Right kidney (tissue), 1 donor: ENCODE measurements at regions not wholly inside any gene's neighbourhood (a gene's known extent, or its start where the extent isn't known, plus 50 kb on each side); places are given as distances from the start of the nearest gene placed in this dataset.

Experiments
- DNase-seq: peaks from one replicate; pipeline ENCODE4 v3.0.0-alpha.2; 2016

DNA sequence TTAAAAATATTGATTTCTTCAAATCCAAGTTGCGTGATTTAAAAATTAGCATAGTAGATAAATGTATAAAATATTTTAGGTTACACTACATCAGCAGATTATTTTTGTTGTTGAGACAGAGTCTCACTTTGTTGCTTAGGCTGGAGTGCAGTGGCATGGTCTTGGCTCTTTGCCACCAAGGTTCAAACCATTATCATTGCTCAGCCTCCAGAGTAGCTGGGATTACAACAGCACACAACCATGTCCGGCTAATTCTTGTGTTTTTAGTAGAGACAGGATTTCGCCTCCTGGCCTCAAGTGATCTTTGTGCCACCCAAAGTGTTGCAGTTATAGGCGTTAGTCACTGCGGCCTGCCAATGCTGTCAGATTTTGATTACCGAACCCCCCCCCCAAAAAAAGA is 1390.5 kb upstream of the TENM3 start:
- no peak for DNase-seq

DNA sequence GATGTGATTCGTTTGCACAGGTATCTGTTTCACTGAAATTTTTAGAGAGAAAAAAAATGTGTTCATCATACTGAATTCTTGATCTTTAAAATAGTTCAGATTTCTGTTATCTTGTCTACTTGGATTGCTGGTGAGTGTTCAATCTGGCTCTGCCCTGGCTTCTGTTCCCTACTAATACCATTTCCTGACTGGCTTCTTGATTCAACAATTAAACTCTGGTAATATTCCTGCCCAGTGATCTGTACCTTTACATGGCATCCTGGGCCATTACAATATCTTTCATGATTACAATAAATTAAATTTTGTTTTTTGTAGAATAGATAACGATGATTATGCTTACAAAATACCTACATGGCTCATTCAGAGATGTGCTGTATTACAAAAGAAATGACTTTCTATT is 1388.0 kb upstream of the TENM3 start:
- no peak for DNase-seq

DNA sequence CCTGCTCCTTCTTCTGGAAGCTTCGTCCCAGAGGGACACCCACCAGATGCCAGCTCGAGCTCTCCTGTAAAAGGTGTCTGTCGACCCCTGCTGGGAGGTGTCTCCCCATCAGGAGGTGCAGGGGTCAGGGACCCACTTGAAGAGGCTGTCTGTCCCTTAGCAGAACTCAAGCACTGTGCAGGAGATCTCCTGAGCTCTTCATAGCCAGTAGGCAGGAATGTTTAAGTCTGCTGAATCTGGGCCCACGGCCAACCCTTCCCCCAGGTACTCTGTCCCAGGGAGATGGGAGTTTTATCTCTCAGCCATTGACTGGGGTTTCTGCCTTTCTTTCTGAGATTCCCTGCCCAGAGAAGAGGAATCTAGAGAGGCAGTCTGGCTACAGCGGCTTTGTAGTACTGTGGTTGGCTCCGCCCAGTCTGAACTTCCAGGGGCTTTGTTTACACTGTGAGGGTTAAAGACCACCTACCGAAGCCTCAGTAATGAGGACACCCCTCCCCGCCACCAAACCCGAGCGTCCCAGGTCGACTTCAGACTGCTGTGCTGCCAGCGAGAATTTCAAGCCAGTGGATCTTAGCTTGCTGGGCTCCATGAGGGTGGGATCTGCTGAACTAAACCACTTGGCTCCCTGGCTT is 1383.0 kb upstream of the TENM3 start:
- no peak for DNase-seq

DNA sequence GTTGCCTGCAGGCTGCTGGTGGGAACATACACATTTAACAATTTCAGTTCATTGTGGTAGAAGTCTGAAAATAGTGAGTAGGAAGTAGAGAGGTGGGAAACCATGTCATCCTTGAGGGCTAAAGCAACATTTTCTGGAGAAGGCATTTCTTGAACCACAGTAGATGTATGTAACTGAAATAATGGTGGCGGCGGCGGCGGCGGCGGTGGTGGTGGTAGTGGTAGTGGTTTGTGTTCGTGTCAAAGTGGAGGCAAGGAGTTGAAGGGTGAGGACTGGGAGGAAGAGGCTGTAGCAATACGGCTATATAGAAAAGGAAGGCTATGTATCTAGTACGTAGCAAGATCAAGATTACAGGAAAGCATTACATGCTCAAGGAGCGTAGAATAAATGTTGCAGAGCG is 1381.6 kb upstream of the TENM3 start:
- no peak for DNase-seq

DNA sequence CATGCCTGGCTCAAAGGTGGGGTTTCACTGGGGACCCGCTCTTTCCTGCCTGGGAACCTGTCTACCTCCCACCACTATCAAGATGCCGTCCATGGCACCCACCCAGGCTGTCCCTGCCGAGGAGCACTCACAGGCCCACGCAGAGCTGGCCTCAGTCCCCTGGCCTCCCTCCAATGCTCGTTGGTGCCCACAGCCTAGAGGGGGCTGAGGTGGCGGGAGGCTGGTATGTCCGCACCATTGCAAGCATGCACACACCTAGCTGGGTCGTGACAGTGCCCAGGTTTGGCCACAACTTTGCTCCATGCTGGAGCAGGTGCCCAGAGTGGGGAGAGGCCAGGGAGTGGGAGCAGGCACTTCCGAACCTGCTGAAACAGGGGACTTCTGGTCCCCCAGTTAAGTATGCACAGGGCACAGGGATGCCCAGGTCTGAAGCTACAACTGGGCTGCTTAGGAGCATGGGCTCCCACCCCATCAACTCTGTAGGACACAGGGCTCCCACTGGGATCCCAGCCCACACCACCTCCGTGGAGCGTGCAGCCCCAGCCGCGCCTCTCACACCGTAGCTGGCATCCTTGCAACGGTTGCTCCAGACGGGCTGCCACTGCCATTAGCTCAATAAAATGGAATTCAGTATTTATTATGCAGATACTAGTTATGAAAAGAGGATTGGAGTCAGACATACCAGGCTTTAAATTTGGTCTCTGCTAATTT is 1376.1 kb upstream of the TENM3 start:
- no peak for DNase-seq

DNA sequence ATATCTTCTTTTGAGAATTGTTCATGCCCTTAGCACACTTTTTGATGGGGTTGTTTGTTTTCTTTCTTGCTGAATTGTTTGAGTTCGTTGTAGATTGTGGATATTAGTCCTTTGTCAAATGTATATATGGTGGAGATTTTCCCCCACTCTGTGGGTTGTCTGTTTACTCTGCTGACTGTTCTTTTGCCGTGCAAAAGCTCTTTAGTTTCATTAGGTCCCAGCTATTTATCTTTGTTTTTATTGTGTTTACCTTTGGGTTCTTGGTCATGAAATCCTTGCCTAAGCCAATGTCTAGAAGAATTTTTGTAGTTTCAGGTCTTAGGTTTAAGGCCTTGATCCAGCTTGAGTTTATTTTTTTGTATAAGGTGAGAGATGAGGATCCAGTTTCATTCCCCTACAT is 1372.6 kb upstream of the TENM3 start:
- no peak for DNase-seq

DNA sequence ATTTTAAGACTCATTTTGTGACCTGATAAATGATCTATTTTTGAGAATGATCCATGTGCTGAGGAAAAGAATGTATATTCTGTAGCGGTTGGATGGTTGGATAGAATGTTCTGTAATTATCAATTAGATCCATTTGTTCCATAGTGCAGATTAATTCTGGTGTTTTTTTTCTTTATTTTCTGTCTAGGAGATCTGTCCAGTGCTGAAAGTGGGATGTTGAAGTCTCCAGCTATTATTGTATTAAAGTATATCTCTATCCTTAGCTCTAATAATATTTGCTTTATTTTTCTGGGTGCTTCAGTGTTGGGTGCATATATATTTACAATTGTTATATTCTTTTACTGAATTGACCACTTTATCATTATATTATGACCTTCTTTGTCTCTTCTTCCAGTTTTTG is 1344.9 kb upstream of the TENM3 start:
- DNase-seq: no peak

DNA sequence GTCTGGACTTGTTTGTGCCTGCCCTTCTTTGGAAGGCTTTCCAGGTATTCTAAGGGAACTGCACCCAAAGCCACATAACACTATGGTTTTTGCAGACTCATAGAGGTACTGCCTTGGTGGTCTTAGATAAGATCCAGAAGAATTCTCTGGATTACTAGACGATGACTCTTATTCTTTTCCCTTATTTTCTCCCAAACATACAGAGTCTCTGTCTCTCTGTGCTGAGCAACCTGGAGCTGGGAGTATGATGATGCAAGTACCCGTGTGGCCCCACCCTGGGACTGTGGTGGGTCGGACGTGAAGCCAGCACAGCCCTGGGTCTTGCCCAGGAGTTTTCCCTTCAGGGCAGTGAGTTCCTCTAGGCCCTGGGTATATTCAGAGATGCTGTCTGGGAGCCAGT is 1342.4 kb upstream of the TENM3 start:
- no peak for DNase-seq

DNA sequence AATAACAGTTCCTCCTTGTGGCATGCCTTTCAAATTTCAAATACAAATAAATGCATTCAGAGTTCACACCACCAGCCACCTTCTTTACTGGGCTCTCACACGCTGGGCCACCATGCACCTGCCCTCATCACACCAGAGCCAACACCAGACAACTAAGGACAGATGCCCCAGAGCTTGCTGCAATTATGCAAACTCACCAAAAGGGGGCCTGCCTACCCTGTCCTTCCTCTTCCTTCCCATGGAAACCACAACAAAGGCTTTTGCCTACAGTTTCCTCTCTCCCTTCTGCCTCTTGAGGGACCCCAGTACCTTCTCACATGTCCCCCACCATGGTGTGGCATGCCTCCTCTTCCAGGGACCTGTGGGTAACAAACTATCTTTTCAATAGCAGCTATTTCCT is 1333.9 kb upstream of the TENM3 start:
- DNase-seq: no peak

DNA sequence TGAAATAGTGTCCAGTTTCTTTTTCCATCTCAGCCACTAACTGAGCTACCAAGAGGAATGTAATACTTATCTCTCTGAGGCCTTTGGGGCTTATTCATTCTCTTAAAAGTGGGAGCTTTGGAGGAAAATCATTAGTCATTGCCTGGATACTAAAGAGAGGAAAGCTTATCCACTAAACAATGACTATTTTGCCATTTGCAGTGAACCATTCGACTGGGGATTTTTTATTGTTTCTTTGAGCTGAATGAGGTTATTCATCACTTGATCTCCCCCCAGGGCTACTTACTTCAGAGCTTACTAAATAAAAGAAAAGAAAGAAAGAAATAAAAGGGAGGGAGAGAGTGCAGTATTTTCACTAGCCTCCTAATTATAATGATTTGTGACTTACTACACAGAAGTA is 1329.5 kb upstream of the TENM3 start:
- no peak for DNase-seq

DNA sequence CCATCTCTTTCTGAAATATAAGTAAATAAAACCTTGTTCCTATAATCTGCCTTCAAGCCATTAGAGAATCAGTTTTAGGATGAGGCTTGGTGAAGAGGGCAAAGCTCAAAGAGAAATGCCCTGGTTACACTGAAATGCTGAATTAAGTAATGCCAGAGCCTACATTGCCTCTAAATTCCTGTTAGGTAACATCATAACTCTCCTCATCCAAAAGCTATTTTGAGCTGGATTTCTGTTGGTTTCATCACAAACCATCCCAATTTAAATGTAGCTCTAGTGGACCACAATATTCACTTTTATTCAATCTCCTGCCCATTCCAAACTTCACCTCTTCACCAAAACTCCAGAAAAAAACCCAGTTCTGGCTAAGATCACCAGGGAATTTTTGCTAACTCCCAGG is 1319.7 kb upstream of the TENM3 start:
- DNase-seq: no peak

DNA sequence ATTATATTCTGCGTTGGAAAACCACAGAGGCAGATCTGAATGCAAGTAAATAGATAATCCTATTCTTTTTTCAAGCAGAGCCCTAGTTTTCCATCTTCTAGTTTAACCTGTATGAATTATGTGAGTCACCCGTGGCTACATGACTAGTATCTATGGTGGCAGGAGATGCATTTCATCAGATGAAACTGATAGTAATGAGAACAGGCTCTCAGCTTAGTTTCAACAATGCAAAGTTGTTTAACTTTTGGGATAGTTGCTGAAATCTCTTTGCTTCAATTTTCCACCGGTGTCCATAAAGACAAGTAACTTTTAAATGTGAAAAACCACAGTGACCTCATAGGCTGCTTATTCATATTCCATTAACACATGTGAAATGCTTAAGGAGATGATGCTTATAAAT is 1317.4 kb upstream of the TENM3 start:
- no peak for DNase-seq

DNA sequence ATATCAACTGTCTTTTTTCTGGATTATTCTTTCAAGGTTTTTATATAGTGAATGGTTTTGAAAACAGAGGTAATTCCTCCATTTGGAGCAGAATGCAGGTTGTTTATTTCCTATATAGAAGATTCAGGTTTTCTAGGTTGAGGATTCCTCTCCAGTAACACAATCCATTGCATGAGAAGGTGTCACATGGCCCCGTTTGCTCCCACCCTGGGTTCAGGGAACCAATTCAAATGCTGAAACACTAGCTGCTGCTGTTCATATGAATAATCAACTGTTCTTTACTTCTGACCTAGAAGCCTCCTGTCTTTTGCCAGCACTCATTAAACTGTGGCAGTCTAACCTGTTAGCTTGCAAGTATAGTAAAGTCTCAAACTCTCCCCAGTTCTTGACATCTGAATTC is 1316.9 kb upstream of the TENM3 start:
- DNase-seq: no peak

DNA sequence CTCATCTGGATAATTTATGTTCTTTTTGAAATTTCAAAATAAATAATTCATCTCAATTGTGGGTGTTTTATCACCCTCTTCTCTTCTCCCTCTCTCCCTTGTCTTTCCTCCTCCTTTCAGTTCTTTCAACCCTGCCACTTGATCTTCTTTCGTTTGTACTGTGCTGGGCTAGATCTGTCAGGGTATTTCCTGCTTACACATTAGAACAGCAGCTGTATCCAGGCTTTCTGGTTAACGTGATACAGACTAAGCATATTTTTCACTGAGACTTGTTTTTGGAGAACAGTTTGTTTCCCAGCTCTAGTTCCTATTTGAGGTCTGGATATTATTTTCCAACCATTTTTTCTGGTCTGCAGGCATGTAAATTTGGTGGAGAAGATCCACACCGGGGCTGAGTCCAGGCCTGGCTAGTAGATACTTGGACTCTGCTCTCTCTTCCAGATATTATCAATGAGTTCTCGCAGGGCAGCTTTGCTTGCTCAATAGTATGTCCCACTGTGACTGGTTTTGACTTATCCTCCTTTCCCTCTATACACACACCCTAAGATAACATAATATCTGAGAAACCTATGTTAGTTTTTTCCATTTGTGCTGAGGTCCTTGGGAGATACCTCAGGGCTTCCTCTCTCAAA is 1310.7 kb upstream of the TENM3 start:
- DNase-seq: no peak

DNA sequence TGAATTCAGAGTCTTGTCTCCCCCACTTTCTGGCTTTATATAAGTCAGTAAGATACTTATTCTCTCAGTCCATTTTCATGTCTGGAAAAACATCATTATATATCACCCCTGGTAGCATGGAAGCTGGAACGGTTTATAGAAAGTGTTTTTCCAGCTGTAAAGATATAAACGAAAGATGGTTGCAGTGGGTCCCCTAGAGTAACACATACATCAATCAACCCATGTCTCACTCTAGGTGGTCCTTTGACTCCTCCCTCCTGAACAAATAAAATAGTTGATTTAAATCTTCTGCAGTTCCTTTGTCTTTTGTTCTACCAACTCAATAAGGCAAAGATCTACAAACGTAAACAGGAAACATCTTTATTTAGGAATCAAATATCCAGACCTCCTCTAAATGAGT is 1306.1 kb upstream of the TENM3 start:
- DNase-seq: no peak

DNA sequence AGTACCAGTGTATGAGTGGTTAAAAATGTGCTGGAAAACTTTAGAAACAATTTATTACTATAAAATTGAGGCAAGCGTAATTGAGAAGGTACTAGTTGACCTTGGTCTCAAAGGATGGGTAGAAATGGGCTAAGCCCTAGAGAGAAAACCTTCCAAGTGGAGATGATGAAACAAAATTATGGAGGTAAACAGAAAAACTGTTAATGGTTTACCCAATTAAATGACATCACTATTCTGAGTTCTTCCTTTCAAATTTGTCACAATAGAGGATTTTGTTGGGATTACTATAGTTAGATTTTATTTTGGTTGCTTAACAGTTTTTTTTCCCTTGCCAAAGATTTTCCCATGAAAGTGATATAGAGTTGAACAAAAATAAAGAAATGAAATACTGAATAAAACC is 1302.5 kb upstream of the TENM3 start:
- DNase-seq: no peak

DNA sequence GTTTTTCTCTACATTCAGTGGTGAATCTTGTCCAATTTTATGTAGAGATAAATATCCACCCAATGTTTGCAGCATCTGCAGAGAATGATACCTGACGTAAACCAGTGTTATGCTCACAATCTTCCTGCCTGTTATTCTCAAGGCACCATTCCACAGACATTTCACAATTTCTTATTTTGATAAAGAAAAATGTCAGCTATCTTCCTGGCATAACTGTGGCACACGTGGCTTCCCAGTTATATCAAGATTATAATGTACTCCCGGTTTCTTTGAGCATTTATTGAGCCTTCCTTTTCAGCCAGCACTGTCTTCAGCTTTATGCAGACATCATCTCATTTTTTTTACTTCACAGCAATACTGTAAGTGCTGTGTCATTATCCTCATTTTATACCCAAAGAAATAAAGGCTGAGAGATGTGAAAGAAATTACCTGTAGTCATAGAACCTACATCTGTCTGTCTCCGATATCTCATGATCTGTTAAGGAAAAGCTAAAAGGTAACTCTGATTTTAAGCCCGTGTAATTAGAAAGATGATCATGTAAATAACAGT is 1300.8 kb upstream of the TENM3 start:
- DNase-seq: no peak

DNA sequence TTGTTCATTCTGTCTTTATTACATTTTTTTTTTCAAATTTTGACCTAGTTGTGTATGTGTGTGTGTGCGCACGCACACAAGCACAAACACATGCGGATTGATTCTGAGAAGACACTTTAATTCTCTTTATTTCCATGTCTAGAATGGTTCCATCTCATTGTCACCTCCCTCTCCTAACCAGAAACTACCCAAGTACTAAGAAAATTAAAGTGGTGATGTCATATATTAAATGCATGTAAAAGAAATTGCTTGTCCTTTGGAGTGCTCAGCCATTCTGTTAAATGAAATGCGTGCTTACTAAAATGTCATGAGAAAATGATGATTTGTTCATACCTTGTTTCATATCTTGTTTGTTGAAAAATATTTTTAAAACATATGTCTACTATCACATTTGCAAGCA is 1297.0 kb upstream of the TENM3 start:
- no peak for DNase-seq

DNA sequence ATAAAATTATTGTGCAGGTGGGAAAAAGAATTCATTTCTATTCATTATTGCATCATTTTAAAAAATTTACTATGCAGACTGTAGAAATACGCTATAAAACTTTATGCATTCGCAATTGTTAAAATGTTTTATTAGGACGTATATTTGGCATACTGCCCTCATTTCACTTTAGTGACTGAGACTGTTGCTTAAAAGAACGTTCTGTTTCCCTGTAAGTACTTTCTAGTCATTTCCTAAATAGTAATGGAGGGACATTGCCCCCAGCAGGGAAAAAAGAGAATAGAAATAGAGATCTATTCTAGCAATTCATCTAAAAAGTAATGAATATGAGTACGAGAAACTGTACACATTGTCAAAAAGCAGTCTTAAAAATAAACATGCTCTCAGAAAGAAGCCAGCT is 1295.8 kb upstream of the TENM3 start:
- DNase-seq: no peak

DNA sequence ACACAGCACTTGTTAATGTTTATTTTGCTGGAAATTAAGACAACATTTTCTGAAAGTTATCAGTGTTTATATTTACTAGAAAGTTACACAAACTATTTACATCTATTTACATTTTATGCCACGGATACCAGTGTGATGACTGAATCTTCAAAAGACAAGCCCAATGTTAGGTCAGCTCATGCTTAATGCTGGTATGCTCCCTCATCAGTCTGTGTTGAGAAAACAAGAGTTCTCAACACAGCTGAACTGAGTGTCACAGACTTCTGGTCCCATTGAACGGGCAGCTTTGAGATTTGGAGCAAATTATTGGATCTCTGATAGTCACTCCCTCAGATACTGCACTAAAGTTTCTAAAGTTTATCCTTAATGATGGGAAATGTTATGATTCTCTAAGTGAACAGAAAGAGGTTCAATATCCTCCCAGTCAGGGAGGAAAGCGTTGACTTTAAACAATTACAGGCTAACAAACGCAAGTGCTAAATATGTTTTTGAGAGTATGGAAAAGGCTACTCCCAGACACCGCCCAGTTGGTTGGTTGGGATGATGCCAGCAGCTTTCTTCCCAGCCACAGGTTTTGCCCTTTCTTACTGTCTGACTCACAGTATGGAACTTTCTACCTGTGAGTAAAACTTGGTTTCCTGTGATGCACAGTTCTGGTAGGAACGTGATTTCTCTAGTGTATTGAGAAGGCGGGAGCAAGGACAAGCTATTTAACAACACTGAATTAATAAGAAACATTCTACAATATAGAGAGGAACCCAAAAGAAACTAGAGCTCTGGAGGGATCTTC is 1293.6 kb upstream of the TENM3 start:
- no peak for DNase-seq

DNA sequence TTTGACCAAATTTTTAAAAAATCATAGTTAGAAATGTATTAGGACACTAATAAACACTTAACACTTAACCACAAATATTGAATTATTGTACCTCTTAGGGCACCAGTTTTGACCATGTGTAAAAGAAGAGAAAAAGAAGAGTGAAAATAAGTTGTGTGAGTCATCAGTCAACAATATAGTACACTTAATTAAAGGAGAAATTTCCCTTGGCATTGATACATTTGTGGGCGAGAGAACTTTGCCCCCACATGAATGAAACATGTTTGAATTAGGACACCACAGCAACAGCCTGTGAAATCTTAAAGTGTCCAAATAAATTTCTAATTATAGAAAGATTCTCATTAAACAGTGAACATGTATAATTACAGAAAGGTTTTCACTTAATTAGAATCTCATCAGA is 1292.8 kb upstream of the TENM3 start:
- no peak for DNase-seq

DNA sequence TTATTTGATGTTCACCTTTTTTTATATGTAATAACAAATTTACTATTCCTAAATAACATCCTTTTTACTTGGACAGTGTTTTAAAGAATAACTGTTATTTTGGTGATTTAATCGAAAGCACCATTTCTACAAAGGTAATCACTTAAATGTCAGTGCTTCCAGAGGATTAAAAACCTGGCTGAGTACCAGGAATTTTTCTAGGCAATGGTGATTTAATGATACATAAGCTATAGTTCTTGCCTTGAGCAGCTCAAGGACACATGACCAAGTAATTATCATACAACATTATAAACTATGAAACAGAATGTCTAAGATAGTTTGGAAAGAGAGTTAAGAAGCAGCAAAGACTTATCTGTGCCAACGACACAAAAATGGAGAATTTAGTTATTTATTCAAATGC is 1291.9 kb upstream of the TENM3 start:
- DNase-seq: no peak

DNA sequence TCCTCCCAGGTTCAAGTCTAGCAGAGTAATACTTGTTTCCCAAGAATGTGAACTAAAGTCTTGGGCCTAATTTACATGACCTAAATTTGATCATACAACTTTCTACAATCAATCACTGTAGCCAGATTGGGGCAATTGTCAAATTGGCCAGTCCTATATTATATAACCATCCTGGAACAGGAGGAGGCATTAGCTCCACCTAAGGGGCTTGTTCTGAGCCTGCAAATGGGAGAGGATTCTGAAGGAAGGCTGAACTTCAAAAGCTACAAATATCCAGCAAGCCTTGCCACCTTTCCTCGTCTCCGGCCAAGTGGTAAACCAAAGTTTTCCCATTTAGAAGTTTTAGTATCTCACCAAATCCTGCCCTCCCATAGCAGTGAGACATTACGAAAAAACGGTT is 1289.6 kb upstream of the TENM3 start:
- no peak for DNase-seq
